B cell (primary cell): ENCODE measurements at regions not wholly inside any gene's neighbourhood (a gene's known extent, or its start where the extent isn't known, plus 50 kb on each side); places are given as distances from the start of the nearest gene placed in this dataset.

Experiments
- ATAC-seq: fragments of 200-7000 bp; cut with Tn5 transposase; one replicate; pipeline ENCODE4 v1.10.0; 2021; ENCODE audit warnings: low read depth, mild to moderate bottlenecking, moderate number of reproducible peaks, moderate library complexity
- CTCF ChIA-PET: fragments of 350-600 bp; sonication (Branson Sonifier 250); formaldehyde crosslinking; loops from one replicate; lab custom pipeline; 2021; ENCODE audit warnings: antibody characterized with exemption, inconsistent platforms; lab: Charles Lee
- POLR2A ChIA-PET: fragments of 350-600 bp; sonication (Branson Sonifier 250); formaldehyde crosslinking; loops from one replicate; lab custom pipeline; 2021; ENCODE audit warnings: antibody characterized with exemption; lab: Charles Lee
- DNase-seq: peaks from one replicate; pipeline ENCODE4 v3.0.0; 2013
- H2AFZ ChIP-seq: 2 replicates; pipeline ENCODE4 v1.6.1; 2012; ENCODE audit warnings: mild to moderate bottlenecking, low read depth, low read length; ENCODE audit not compliant: insufficient read depth, poor library complexity, severe bottlenecking
- H3K27ac ChIP-seq, 2 donors: 1 replicate in 1 of 2; 2 replicates in 1 of 2; pipeline ENCODE4 v1.5.1; 2012 to 2013; ENCODE audit warnings: low read length in 2 of 2, mild to moderate bottlenecking in 2 of 2, moderate library complexity in 1 of 2
- H3K27me3 ChIP-seq, 4 experiments: fragments of 200-600 bp in 1 of 4; sonication (generic) in 1 of 4; replicated peaks in 1 of 4; 1 replicate in 2 of 4; 2 replicates in 2 of 4; pipeline versions ENCODE4 v1.6.1 to v1.7.0; 2013 to 2016; ENCODE audit warnings: low read length in 3 of 4, mild to moderate bottlenecking in 2 of 4, mixed read lengths in 1 of 4, moderate library complexity in 1 of 4; ENCODE audit not compliant: insufficient read depth in 4 of 4, control insufficient read depth in 3 of 4; ENCODE audit errors: control extremely low read depth in 1 of 4
- H3K36me3 ChIP-seq, 2 experiments: replicated peaks in 1 of 2; 1 replicate in 1 of 2; 2 replicates in 1 of 2; pipeline versions ENCODE4 v1.6.1 to v1.7.1; 2013; ENCODE audit warnings: low read length in 1 of 2; ENCODE audit not compliant: insufficient read depth in 2 of 2, control insufficient read depth in 1 of 2; ENCODE audit errors: control extremely low read depth in 1 of 2, extremely low read depth in 1 of 2
- H3K4me1 ChIP-seq, 2 donors: fragments of 200-600 bp in 1 of 2; sonication (generic) in 1 of 2; 1 replicate in 1 of 2; 2 replicates in 1 of 2; pipeline versions ENCODE4 v1.5.1 to v1.6.1; 2013 to 2017; ENCODE audit warnings: low read length in 2 of 2; ENCODE audit not compliant: control insufficient read depth in 2 of 2, insufficient read depth in 2 of 2
- H3K4me2 ChIP-seq: replicated peaks from 2 replicates; pipeline ENCODE3; 2012; ENCODE audit warnings: mild to moderate bottlenecking, low read depth, low read length; ENCODE audit not compliant: poor library complexity, severe bottlenecking
- H3K4me3 ChIP-seq, 5 experiments: fragments of 200-600 bp in 1 of 5; sonication (generic) in 1 of 5; 1 replicate in 3 of 5; 2 replicates in 2 of 5; pipeline versions ENCODE4 v1.5.1 to v1.7.0; 2011 to 2016; ENCODE audit warnings: low read length in 4 of 5, mild to moderate bottlenecking in 4 of 5, low read depth in 2 of 5, control low read depth in 1 of 5, moderate library complexity in 1 of 5; ENCODE audit not compliant: insufficient read depth in 1 of 5; ENCODE audit errors: control extremely low read depth in 1 of 5, extremely low read depth in 1 of 5
- H3K79me2 ChIP-seq: fragments of 200-600 bp; sonication (generic); one replicate; pipeline ENCODE4 v1.6.0; 2016; ENCODE audit warnings: low read length; ENCODE audit not compliant: control insufficient read depth, insufficient read depth
- H3K9ac ChIP-seq: fragments of 200-600 bp; sonication (generic); 2 replicates; pipeline ENCODE4 v1.6.1; 2017; ENCODE audit warnings: mild to moderate bottlenecking, low read length, moderate library complexity
- H3K9me3 ChIP-seq, 3 donors: one replicate each; pipeline versions ENCODE4 v1.6.1 to v1.7.1; 2013; ENCODE audit warnings: low read length in 2 of 3; ENCODE audit not compliant: control insufficient read depth in 2 of 3, insufficient read depth in 1 of 3; ENCODE audit errors: control extremely low read depth in 1 of 3
- H4K20me1 ChIP-seq: 2 replicates; pipeline ENCODE4 v1.6.0; 2012; ENCODE audit warnings: mild to moderate bottlenecking, low read length; ENCODE audit not compliant: insufficient read depth, control insufficient read depth, poor library complexity, severe bottlenecking
- H3K27ac Mint-ChIP-seq: one replicate; pipeline ENCODE4 v1.8.0; 2021; ENCODE audit warnings: mixed read lengths
- H3K27me3 Mint-ChIP-seq: one replicate; pipeline ENCODE4 v1.8.0; 2021; ENCODE audit warnings: mixed read lengths
- H3K4me1 Mint-ChIP-seq: one replicate; pipeline ENCODE4 v1.8.0; 2021; ENCODE audit warnings: mixed read lengths
- H3K4me3 Mint-ChIP-seq: one replicate; pipeline ENCODE4 v1.8.0; 2021; ENCODE audit warnings: mixed read lengths
- H3K9me3 Mint-ChIP-seq: one replicate; pipeline ENCODE4 v1.8.0; 2022; ENCODE audit warnings: mixed read lengths; ENCODE audit not compliant: insufficient read depth
- CTCF ChIP-seq: fragments of 200-600 bp; IDR thresholded peaks from one replicate; pipeline ENCODE4 v1.8.0; 2022; ENCODE audit warnings: antibody characterized with exemption, mild to moderate bottlenecking
- EZH2 ChIP-seq: IDR thresholded peaks from 2 replicates; pipeline ENCODE4 v1.6.1; 2012; ENCODE audit warnings: borderline replicate concordance, low read depth, mild to moderate bottlenecking, moderate library complexity, low read length; ENCODE audit not compliant: insufficient read depth, poor library complexity, severe bottlenecking
- WGBS: methylation state at CpG from one replicate; pipeline ENCODE4 v1.1.5; 2013; ENCODE audit warnings: missing lambda C conversion rate; ENCODE audit not compliant: insufficient coverage; 5-methylcytosine and 5-hydroxymethylcytosine counted together
- intact Hi-C: fragments of 100-400 bp; cut with micrococcal nuclease; formaldehyde crosslinking; loops from one replicate; pipeline ENCODE4 v1.10.0; 2022

- DNase-seq (no peak), ATAC-seq (no peak)
- WGBS, result 90% methylated on average over 1 of the region's 1 CpG
- intact Hi-C loops, result no loop called here
- Histone ChIP-seq H4K20me1 (no peaks in the 10 kb centered on the region), H3K4me2 (no peak overlapping the region), H3K4me1 (no peaks in the 10 kb centered on the region), H3K27ac (no peak overlapping the region), H3K36me3 (no peaks in the 10 kb centered on the region), H2AFZ (no peak overlapping the region), H3K27me3 (no peaks in the 10 kb centered on the region), H3K9ac (no peak overlapping the region), H3K79me2 (no peaks in the 10 kb centered on the region), H3K9me3 (no peaks in the 10 kb centered on the region), H3K4me3 (no peak overlapping the region)
- H3K27ac Mint-ChIP-seq, result no peak overlapping the region
- POLR2A ChIA-PET, result no interaction called here
- no peak overlapping the region for H3K4me3 Mint-ChIP-seq
- CTCF ChIA-PET, result interaction anchor here (1.6 kb wide), 1 partner anchor 44 kb away, joined by 3 read pairs; no protein-coding TSS in a partner anchor
- H3K9me3 Mint-ChIP-seq, result no peaks in the 10 kb centered on the region
- no peaks in the 10 kb centered on the region for H3K27me3 Mint-ChIP-seq
- TF ChIP-seq CTCF (no peak), EZH2 (no peak)
- H3K4me1 Mint-ChIP-seq, result no peaks in the 10 kb centered on the region
These were observed 808.6 kb downstream of the RNF144A start for GRCh38 chr2:7725850-7726242.

- no peaks in the 10 kb centered on the region for H3K9me3 Mint-ChIP-seq
- Histone ChIP-seq H3K36me3 (no peaks in the 10 kb centered on the region), H2AFZ (no peak overlapping the region), H3K27ac (no peak overlapping the region), H3K4me1 (no peaks in the 10 kb centered on the region), H3K4me3 (no peak overlapping the region), H3K79me2 (no peaks in the 10 kb centered on the region), H3K27me3 (no peaks in the 10 kb centered on the region), H3K4me2 (no peak overlapping the region), H3K9ac (no peak overlapping the region), H3K9me3 (no peaks in the 10 kb centered on the region), H4K20me1 (no peaks in the 10 kb centered on the region)
- no peaks in the 10 kb centered on the region for H3K4me1 Mint-ChIP-seq
- H3K27ac Mint-ChIP-seq, result no peak overlapping the region
- DNase-seq (no peak), ATAC-seq (no peak)
- TF ChIP-seq CTCF (no peak), EZH2 (no peak)
- ChIA-PET POLR2A (no interaction called here), CTCF (no interaction called here)
- 94% methylated on average over 2 of the region's 3 CpGs for WGBS
- intact Hi-C loops, result no loop called here
- no peak overlapping the region for H3K4me3 Mint-ChIP-seq
- H3K27me3 Mint-ChIP-seq, result no peaks in the 10 kb centered on the region
These were observed 809.8 kb downstream of the RNF144A start for GRCh38 chr2:7726989-7727388.
